HL-60 (cell line): ENCODE measurements at regions not wholly inside any gene's neighbourhood (a gene's known extent, or its start where the extent isn't known, plus 50 kb on each side); places are given as distances from the start of the nearest gene placed in this dataset.

Source experiments
- DNase-seq, 2 experiments: peaks; one replicate each; pipeline ENCODE4 v3.0.0-alpha.2; 2010 to 2020; ENCODE audit warnings: low read depth in 1 of 2, low spot score in 1 of 2
- H3K27ac ChIP-seq: fragments of 250-450 bp; sonication (Bioruptor Pico); replicated peaks from 2 replicates; pipeline ENCODE4 v1.5.1; 2020; ENCODE audit warnings: mild to moderate bottlenecking, moderate library complexity
- H3K27me3 ChIP-seq: fragments of 250-450 bp; sonication (Bioruptor Pico); 2 replicates; pipeline ENCODE4 v1.5.1; 2021; ENCODE audit warnings: mild to moderate bottlenecking, moderate library complexity; ENCODE audit not compliant: insufficient read depth, poor library complexity, severe bottlenecking
- H3K4me3 ChIP-seq: replicated peaks from 2 replicates; pipeline ENCODE4 v1.5.1; 2011; ENCODE audit warnings: mild to moderate bottlenecking, control low read depth, low read length; ENCODE audit not compliant: insufficient read depth
- GABPA ChIP-seq: IDR thresholded peaks from 2 replicates; pipeline ENCODE4 v1.6.1; 2012; ENCODE audit warnings: low read depth
- POLR2AphosphoS5 ChIP-seq: IDR thresholded peaks from 2 replicates; pipeline ENCODE4 v1.6.1; 2012; ENCODE audit warnings: low read depth
- REST ChIP-seq: IDR thresholded peaks from 2 replicates; pipeline ENCODE4 v1.6.1; 2012; ENCODE audit warnings: low read depth; ENCODE audit not compliant: insufficient replicate concordance
- SPI1 ChIP-seq: IDR thresholded peaks from 2 replicates; pipeline ENCODE4 v1.6.1; 2012; ENCODE audit warnings: low read depth, mild to moderate bottlenecking, borderline replicate concordance
- TF ChIP-seq, protein P1 (sequence below): IDR thresholded peaks from one replicate; pipeline ENCODE4 v1.5.1; 2011; ENCODE audit warnings: low read length, control low read depth, inconsistent platforms; ENCODE audit not compliant: insufficient read depth

DNA sequence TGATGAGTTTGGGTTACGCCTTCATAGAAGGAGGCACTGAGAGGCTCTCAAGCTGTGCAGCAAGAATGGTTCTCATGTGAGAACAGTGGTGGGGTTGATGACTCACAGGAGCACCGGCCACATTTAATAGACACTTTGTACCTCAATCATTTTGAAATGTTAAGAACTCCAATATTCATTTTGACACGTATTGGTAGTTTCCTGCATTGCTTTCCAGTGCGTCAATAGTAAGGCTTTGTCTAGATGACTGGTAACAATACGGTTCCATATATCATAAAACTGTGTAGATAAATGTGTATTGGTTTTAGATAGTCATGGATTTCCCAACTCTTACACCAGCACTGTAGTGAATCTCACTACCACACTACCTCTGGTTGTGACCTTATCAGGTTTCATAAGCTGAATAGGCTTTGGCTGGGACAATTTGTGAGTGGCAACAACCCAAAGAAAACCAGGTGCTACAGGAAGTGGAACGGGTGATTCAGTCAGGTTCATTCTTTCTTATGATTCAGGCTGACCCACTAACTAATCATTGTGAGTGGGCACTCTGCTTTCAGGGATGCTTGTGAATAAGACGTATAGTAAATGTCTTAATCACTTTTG, 362.6 kb downstream of the KLF5 start:
- DNase-seq = no peak
- H3K27ac ChIP-seq = no peak overlapping the region
- no peak for TF ChIP-seq GABPA
- TF ChIP-seq REST = no peak
- TF ChIP-seq, protein P1, sequence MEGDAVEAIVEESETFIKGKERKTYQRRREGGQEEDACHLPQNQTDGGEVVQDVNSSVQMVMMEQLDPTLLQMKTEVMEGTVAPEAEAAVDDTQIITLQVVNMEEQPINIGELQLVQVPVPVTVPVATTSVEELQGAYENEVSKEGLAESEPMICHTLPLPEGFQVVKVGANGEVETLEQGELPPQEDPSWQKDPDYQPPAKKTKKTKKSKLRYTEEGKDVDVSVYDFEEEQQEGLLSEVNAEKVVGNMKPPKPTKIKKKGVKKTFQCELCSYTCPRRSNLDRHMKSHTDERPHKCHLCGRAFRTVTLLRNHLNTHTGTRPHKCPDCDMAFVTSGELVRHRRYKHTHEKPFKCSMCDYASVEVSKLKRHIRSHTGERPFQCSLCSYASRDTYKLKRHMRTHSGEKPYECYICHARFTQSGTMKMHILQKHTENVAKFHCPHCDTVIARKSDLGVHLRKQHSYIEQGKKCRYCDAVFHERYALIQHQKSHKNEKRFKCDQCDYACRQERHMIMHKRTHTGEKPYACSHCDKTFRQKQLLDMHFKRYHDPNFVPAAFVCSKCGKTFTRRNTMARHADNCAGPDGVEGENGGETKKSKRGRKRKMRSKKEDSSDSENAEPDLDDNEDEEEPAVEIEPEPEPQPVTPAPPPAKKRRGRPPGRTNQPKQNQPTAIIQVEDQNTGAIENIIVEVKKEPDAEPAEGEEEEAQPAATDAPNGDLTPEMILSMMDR = no peak
- TF ChIP-seq POLR2AphosphoS5 = no peak
- no peak for TF ChIP-seq SPI1
- no peak overlapping the region for H3K4me3 ChIP-seq
- peaks cover 2% of the 10 kb centered on the region for H3K27me3 ChIP-seq

DNA sequence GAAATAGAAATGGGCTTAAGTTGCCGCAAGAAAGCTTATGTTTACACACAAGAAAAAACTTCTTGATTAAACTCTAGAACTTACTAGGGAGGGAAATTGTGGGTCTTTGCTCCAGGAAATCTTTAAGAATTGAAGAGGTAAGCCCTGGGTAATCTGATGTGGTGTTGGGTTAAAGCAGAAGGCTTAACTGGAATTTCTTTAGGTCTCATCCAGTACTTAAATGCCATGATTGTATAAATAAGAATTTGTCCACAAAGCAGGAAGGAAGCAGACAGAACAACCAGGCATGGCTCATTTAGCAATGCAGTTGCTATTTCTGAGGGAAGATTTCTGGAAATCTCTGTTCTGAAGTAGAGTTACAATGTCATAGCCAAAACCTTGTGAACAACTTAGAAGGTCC, 360.4 kb downstream of the KLF5 start:
- Histone ChIP-seq H3K4me3 (no peak overlapping the region), H3K27me3 (peaks cover 2% of the 10 kb centered on the region), H3K27ac (no peak overlapping the region)
- no peak for TF ChIP-seq REST
- no peak for TF ChIP-seq SPI1
- TF ChIP-seq, protein P1 = no peak
- no peak for TF ChIP-seq GABPA
- TF ChIP-seq POLR2AphosphoS5 = no peak
- DNase-seq = no peak

DNA sequence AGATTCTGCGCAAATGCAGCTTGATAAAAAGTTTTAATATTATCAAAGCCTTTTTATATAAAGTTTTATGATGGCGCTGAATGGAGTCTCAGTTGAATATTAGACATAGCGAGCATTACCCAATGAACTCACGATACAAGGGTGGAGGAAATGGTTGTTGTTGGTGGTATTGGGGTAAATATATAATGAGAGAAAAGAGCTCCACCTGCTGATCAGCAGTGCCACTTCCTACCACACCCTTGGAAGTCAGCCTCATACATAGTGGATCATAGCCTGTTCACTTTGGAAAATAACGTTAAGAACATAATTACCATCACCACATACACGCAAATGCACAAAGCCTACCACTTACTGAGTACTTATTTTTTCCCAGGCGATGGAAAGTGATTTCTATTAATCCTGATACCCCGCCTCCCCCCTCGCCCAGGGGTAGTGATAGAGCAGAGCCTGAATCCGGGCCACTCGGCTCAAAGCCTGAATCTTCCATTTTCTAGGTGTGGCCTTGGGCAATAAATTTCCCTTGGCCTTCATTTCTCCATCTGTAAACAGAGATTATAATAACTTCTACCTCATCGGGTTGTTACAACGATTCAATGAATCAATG, 358.3 kb downstream of the KLF5 start:
- Histone ChIP-seq H3K27ac (no peak overlapping the region), H3K27me3 (no peaks in the 10 kb centered on the region), H3K4me3 (no peak overlapping the region)
- DNase-seq = peak in 1 of 2 experiments; percentile 23
- no peak for TF ChIP-seq SPI1
- TF ChIP-seq, protein P1 = peak; percentile 4

DNA sequence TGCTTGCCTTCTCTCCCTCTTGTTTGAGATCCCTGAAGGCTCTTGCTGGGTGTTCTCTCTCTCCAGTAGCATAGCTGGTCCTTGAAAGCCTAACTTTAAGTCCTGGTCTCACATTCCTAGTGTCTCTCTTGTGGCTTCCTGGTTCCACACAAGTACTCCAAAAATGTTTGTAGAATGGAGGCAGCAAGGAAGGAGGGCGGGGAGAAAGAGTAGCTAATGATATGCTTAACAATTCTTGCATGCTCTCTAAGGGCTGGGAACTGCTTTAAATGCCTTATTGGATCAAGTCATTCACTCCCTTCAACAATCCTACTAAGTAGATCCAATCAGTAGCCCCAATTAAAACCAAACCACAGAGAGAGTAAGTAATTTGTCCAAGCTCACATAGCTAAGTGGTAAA, 357.3 kb downstream of the KLF5 start:
- no peak overlapping the region for H3K4me3 ChIP-seq
- no peak overlapping the region for H3K27ac ChIP-seq
- H3K27me3 ChIP-seq = no peaks in the 10 kb centered on the region
- TF ChIP-seq POLR2AphosphoS5 = no peak
- no peak for TF ChIP-seq SPI1
- TF ChIP-seq REST = no peak
- TF ChIP-seq, protein P1 = no peak
- no peak for TF ChIP-seq GABPA
- DNase-seq = no peak
